Prostate gland (tissue), 2 donors: ENCODE measurements at regions not wholly inside any gene's neighbourhood (a gene's known extent, or its start where the extent isn't known, plus 50 kb on each side); places are given as distances from the start of the nearest gene placed in this dataset.

ENCODE experiments used
- DNase-seq: peaks from one replicate; pipeline ENCODE4 v3.0.0-alpha.2; 2019; ENCODE audit warnings: low spot score
- H3K27ac ChIP-seq, 2 donors: fragments of 200-600 bp; sonication (generic); 2 replicates each; pipeline ENCODE4 v1.5.1; 2017 to 2019
- H3K27me3 ChIP-seq: fragments of 200-600 bp; sonication (generic); replicated peaks from 2 replicates; pipeline ENCODE4 v1.5.1; 2019; ENCODE audit not compliant: insufficient read depth
- H3K36me3 ChIP-seq, 2 donors: fragments of 200-600 bp; sonication (generic); 1 replicate in 1 of 2; 2 replicates in 1 of 2; pipeline versions ENCODE4 v1.5.1 to v1.8.1; 2017 to 2019
- H3K4me1 ChIP-seq: fragments of 200-600 bp; sonication (generic); replicated peaks from 2 replicates; pipeline ENCODE4 v1.5.1; 2019
- H3K4me3 ChIP-seq, 2 donors: fragments of 200-600 bp; sonication (generic); 2 replicates each; pipeline ENCODE4 v1.5.1; 2017 to 2019
- H3K9me3 ChIP-seq: fragments of 200-600 bp; sonication (generic); 2 replicates; pipeline ENCODE4 v1.5.1; 2017
- CTCF ChIP-seq, 4 experiments: fragments of 200-600 bp in 2 of 4; fragments of 450-650 bp in 2 of 4; sonication (generic) in 2 of 4; IDR thresholded peaks; 1 replicate in 3 of 4; 2 replicates in 1 of 4; pipeline ENCODE4 v1.5.1; 2016 to 2019; ENCODE audit warnings: antibody characterized with exemption in 4 of 4, mild to moderate bottlenecking in 2 of 4, moderate library complexity in 2 of 4
- POLR2A ChIP-seq: fragments of 450-650 bp; IDR thresholded peaks from one replicate; pipeline ENCODE4 v1.6.1; 2016; ENCODE audit warnings: antibody characterized with exemption, mild to moderate bottlenecking
- POLR2AphosphoS5 ChIP-seq: sonication (generic); formaldehyde crosslinking; IDR thresholded peaks from one replicate; pipeline ENCODE4 v1.6.1; 2017; ENCODE audit warnings: antibody characterized with exemption
- WGBS: methylation state at CpG from one replicate; pipeline ENCODE4 v1.1.5; 2018; 5-methylcytosine and 5-hydroxymethylcytosine counted together
- intact Hi-C: fragments of 100-400 bp; cut with DNase I; formaldehyde crosslinking; loops from one replicate; pipeline ENCODE4 v1.14.2; 2022

GRCh38 chr6:55696501-55696900 is 117.5 kb upstream of the HMGCLL1 start:
- no peaks in the 10 kb centered on the region for H3K36me3 ChIP-seq
- H3K4me3 ChIP-seq = no peak overlapping the region
- no peaks in the 10 kb centered on the region for H3K4me1 ChIP-seq
- intact Hi-C loops = no loop called here
- no peak for TF ChIP-seq POLR2AphosphoS5
- no peak for TF ChIP-seq CTCF (IDR thresholded peaks at IDR 0.05)
- no peak for TF ChIP-seq POLR2A
- H3K27ac ChIP-seq = no peak overlapping the region
- WGBS = 94% methylated on average over 2 of the region's 2 CpGs
- H3K27me3 ChIP-seq = no peaks in the 10 kb centered on the region
- H3K9me3 ChIP-seq = no peaks in the 10 kb centered on the region
- no peak for DNase-seq

- intact Hi-C loops = no loop called here
- Histone ChIP-seq H3K27me3 (no peaks in the 10 kb centered on the region), H3K36me3 (no peaks in the 10 kb centered on the region), H3K4me1 (no peaks in the 10 kb centered on the region), H3K27ac (no peak overlapping the region), H3K4me3 (no peak overlapping the region), H3K9me3 (no peaks in the 10 kb centered on the region)
- DNase-seq = no peak
- WGBS = 18% methylated on average over 2 of the region's 2 CpGs
- TF ChIP-seq POLR2AphosphoS5 (no peak), POLR2A (no peak), CTCF (IDR thresholded peaks at IDR 0.05) (no peak)
Observed at GRCh38 chr6:55696041-55696440, 117.0 kb upstream of the HMGCLL1 start.

GRCh38 chr6:55694759-55695158 is 115.8 kb upstream of the HMGCLL1 start:
- Histone ChIP-seq H3K27ac (no peak overlapping the region), H3K4me1 (no peaks in the 10 kb centered on the region), H3K4me3 (no peak overlapping the region), H3K27me3 (no peaks in the 10 kb centered on the region), H3K36me3 (no peaks in the 10 kb centered on the region), H3K9me3 (no peaks in the 10 kb centered on the region)
- intact Hi-C loops = no loop called here
- TF ChIP-seq CTCF (IDR thresholded peaks at IDR 0.05) = no peak
- TF ChIP-seq POLR2AphosphoS5 = no peak
- TF ChIP-seq POLR2A = no peak
- no peak for DNase-seq

- TF ChIP-seq POLR2A (no peak), CTCF (IDR thresholded peaks at IDR 0.05) (no peak), POLR2AphosphoS5 (no peak)
- H3K4me1 ChIP-seq = no peaks in the 10 kb centered on the region
- H3K9me3 ChIP-seq = no peaks in the 10 kb centered on the region
- DNase-seq = no peak
- intact Hi-C loops = no loop called here
- no peak overlapping the region for H3K4me3 ChIP-seq
- H3K36me3 ChIP-seq = no peaks in the 10 kb centered on the region
- 73% methylated on average over 2 of the region's 2 CpGs for WGBS
- H3K27me3 ChIP-seq = no peaks in the 10 kb centered on the region
- no peak overlapping the region for H3K27ac ChIP-seq
Observed at GRCh38 chr6:55694148-55694547, 115.2 kb upstream of the HMGCLL1 start.

GRCh38 chr6:55679503-55679902 is 100.5 kb upstream of the HMGCLL1 start:
- Histone ChIP-seq H3K4me1 (no peaks in the 10 kb centered on the region), H3K9me3 (no peaks in the 10 kb centered on the region), H3K36me3 (no peaks in the 10 kb centered on the region), H3K27ac (no peak overlapping the region), H3K4me3 (no peak overlapping the region), H3K27me3 (no peaks in the 10 kb centered on the region)
- TF ChIP-seq POLR2A (no peak), POLR2AphosphoS5 (no peak)
- intact Hi-C loops = no loop called here
- WGBS = 54% methylated on average over 3 of the region's 3 CpGs
- no peak for DNase-seq
